COLO668 (cell line): ENCODE measurements at regions not wholly inside any gene's neighbourhood (a gene's known extent, or its start where the extent isn't known, plus 50 kb on each side); places are given as distances from the start of the nearest gene placed in this dataset.

ENCODE experiments used
- DNase-seq: peaks from one replicate; lab custom pipeline; 2025; ENCODE audit not compliant: unreplicated experiment; lab: John Stamatoyannopoulos, UW

GRCh38 chr5:106737111-106737510, 933.6 kb downstream of the EFNA5 start:
- DNase-seq, result no peak

DNA sequence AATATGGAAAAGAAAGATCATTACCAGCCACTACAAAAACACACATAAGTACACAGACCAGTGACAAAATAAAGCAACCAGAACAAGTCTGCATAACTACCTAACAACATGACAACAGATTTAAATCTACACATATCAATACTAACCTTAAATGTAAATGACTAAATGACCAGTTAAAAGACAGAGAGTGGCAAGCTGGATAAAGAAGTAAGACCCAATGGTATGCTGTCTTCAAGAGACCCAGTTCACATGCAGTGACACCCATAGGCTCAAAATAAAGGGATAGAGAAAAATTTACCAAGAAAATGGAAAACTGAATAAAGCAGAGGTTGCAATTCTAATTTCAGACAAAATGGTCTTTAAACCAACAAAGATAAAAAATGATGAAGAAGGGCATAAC, 938.1 kb downstream of the EFNA5 start:
- DNase-seq, result no peak

DNA sequence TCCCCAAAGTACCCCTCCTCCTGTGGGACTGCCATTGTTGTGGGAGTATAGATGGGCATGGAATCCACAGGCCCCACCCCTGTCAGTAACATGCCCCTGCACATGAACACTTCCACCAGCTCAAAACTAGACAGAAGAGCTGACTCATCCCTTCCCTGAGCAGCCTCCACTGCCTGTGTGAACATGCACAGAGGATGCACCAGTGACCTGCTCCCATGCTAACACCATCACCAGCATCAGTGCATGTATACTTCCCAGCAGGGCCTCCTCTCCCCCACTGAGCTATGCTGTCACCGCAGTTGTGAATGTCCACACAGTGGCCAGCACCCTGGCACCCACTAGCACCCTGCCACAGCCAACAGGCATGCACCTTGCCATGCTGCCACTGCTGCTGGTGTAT, 939.8 kb downstream of the EFNA5 start:
- no peak for DNase-seq

GRCh38 chr5:106730506-106730905, 940.2 kb downstream of the EFNA5 start:
- no peak for DNase-seq

DNA sequence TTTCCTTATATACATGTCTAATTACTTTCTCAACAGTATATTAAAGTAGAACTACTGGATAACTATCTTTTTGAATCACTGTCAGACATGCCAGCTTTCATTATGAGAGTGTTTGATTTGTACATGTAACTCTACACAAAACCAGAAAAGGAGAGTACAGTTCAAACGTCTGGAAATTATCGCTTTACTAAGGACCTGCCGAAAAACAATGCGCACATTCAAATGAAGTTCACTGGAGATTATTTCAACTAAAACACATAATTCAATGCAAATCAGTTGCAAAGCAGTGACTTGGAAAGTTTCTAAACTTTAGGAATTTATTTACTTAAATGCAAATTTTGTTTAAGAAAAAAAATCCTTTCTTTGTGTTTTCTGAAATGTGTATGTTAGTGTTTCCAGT, 942.5 kb downstream of the EFNA5 start:
- no peak for DNase-seq

GRCh38 chr5:106727071-106727470, 943.7 kb downstream of the EFNA5 start:
- DNase-seq, result no peak

GRCh38 chr5:106720367-106720766, 950.4 kb downstream of the EFNA5 start:
- DNase-seq, result no peak

- no peak for DNase-seq
Measured at GRCh38 chr5:106699796-106700195, 970.9 kb downstream of the EFNA5 start.

DNA sequence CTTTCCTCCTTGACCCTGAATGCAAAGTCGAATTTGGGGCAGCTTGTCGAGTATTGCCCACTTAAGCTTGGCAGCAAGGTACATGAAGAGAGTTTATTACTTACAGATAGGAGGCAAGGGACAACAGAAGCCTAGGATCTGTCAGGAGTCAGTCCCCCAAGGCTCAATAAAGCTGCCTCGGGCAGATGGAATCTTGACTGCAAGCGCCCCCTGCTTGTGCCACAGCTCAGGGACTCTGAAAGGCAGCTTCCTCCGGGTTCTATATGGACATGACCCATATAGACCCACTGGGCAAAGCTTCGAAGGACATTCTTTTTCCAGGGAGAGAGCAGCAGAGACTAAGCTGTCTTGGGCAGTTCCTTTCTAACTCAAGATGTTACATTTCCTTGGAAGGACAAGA, 971.5 kb downstream of the EFNA5 start:
- DNase-seq, result no peak

- no peak for DNase-seq
Measured at GRCh38 chr5:106698169-106698568, 972.6 kb downstream of the EFNA5 start.

DNA sequence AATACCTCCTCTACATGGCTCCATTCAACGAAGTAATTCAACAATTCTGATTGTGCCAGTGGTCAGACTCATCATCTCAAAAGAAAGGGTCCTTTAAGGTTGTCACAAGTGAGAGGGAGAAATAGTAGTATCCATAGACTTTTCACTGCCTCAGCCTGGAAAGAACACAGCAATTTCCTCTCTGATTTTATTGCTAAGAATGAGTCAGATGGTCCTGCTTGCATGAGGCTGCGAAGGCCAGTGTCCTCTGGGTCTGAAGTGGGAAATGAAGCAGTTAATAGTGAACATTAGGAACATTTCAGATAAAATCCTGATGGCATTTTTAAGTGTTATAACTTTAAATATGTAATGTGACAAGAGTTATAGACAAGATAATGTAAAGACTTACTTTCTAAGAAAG, 979.0 kb downstream of the EFNA5 start:
- DNase-seq, result no peak

GRCh38 chr5:106690585-106690984, 980.2 kb downstream of the EFNA5 start:
- no peak for DNase-seq

GRCh38 chr5:106680330-106680729, 990.4 kb downstream of the EFNA5 start:
- no peak for DNase-seq

- DNase-seq, result no peak
Measured at GRCh38 chr5:106677057-106677456, 993.7 kb downstream of the EFNA5 start.

DNA sequence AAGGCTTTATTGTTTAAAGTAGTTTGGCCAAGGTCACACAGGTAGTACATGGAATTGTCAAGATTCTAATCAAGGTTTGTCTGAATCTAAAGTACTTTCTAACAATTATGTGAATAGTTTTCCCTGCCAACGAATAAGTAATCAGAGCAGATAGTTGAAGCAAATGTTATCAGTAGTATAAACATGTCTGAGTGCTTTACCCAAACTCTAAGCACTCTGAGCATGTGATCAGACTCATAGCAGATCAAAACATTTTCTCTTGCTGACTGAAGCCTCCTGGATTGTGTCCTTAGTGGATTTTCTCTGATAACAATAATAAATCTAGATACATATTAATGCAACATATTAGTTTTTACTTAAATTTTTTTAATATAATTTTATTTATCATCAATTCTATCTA, 995.0 kb downstream of the EFNA5 start:
- no peak for DNase-seq

GRCh38 chr5:106673941-106674340, 996.8 kb downstream of the EFNA5 start:
- no peak for DNase-seq

- DNase-seq, result no peak
Measured at GRCh38 chr5:106661866-106662265, 1008.9 kb downstream of the EFNA5 start.

GRCh38 chr5:106660681-106661080, 1010.1 kb downstream of the EFNA5 start:
- no peak for DNase-seq

DNA sequence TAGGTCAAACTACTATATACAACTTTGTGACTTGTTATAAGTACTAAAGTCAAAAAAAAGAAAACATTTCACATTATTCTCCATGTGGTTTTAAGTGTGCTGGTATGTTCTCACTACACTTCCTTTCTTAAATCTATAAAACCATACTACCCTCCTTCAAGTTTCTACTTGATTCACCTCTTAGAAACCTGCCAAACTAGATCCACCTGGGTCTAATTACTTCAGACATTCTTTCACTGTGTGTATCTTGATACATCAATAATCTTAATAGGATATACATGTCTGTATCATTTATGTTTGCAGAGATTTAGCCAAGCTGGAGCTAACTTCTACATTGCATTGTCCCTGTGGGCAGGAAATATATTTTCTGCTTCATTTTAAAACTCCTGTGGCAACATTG, 1012.6 kb downstream of the EFNA5 start:
- DNase-seq, result no peak

DNA sequence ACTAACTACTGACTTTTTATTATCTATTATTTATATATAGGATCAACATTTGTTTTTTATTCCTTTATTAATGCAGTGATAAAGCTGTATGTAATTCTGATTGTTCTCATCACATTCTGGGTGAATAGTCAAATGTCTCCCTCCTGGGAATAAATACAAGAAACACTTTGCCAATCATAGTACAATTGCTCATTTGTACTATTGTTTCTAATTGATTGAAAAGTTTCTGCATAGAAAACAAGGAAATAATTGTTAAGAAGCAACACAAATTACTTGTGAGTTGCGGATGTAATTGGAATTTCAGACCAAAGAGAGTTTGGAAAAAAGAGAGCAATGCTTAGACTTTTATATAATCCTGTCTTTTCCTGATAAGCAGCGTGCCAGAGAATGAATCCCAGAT, 1013.9 kb downstream of the EFNA5 start:
- no peak for DNase-seq

DNA sequence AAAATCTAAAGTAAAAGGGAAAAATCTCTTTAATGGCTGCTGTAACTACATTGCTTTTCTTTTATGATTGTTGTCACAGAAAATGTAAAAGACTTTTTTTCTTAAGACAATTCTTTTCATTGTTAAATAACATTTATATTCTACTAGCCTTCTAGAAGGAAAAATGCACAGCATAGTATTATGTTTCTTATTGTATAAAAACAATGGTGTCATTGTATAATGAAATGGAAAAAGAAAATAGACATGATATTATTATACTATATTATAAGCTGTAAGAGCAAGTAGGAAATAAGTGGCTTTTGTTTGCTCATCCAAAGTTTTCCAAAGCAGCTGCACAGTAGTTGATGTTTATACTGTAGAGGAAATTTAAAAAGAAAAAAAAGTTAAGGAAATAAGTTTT, 1021.7 kb downstream of the EFNA5 start:
- no peak for DNase-seq

DNA sequence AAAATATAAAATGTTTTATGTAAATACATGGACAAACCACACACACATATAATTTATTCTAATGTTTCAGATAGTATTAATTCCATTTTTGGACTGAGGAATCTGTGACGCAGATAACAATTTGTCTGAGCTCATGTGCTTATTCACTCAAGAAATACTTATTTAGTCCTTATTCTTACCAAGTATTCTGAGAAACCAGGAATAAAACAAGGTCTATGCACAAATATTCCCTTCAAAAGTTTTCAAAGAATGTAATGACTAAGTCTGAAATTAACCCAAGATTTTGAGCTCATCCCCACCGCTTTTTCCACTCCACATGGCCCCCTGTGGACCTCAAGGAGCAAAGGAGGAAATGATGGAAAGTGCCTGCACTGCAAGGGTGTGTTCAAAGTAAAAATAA, 1022.3 kb downstream of the EFNA5 start:
- no peak for DNase-seq

- no peak for DNase-seq
Measured at GRCh38 chr5:106646106-106646505, 1024.6 kb downstream of the EFNA5 start.

DNA sequence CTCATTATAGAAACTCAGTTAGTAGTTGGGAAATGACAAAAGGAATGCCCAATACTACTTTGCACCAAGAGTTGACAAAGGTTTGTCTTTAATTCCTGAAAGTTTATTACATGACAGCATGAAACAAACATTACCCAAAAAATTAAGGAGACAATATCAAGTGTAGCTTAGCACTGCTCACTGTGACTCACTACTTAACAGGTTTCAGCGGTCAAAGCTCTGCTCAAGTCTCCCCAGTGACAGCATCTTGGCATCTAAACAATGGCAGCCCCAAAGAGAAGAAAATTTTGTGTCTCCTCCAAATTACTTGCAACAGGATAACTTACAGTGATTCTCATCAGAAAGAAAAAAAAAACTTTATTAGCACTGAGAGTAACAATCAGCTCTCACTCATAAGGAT, 1030.2 kb downstream of the EFNA5 start:
- no peak for DNase-seq
